ENCODE measurements at regions not wholly inside any gene's neighbourhood (a gene's known extent, or its start where the extent isn't known, plus 50 kb on each side); places are given as distances from the start of the nearest gene placed in this dataset.

DNA sequence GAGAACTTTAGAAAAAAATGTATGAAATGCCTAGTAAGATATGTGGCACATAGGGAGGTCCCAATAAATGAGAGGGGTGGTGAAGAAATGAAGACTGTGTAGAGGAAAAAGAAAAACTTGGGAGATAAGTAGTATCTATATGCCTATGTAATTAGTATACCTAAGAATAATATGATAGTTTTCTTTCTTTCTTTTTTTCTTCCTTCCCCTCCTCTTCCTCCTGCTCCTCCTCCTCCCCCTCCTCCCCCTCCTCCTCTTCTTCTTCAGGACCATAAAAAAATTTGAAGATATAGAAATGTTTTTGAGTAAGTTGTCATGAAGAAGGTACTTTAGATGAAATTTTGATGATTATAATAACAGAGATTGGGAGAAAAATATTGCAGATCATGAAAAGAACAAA is 857.4 kb downstream of the MAT2B start:
- no peak overlapping the region for H3K4me3 ChIP-seq (ENCODE audit: low read length)
- no peak for TF ChIP-seq ZNF274 (IDR thresholded peaks at IDR 0.05; ENCODE audit: low read depth, low read length)

DNA sequence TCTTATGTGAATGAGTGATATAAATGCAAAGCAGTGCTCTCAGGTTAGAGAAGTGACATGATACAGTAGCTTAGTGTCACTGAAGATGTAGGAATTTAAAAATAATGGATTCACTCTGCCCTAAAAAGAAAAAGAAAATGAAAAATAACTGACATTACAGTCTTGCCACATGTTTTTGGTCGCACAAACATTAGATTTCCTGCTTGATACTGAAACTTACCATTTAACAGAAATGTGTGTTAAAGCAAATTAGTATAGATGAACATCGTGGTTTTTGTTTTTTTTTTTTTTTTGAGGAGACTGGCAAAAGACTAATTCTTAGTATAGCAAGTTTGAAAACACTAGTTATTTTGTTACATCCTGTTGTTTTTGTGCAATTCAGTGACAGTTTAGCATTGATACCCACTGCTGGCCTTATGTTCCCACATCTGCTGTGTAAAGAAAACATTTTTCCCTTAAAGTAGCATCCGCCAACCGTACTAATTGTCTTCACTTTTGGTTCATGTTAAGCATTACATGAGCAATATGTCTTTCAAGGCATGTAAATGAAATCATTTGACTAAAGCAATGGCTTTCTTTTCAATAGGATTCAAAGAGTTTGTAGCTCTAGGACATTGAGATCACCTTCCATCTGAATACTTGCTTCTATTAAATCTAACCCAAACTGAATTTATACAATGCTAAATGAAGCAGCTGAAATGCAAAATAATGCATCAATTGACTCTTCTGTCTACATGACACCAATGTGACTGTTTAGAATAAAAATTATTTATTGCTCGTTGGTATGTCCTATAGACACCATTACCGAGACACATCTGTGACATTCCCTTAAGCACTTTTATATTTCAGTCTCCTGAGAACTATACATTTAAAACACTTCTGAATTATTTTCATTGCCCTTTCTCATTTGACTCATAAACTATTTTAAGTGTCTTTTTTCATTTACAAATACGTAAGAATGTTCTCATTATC is 859.1 kb downstream of the MAT2B start:
- no peak overlapping the region for H3K4me3 ChIP-seq (ENCODE audit: low read length)
- no peak for TF ChIP-seq ZNF274 (IDR thresholded peaks at IDR 0.05; ENCODE audit: low read depth, low read length)

DNA sequence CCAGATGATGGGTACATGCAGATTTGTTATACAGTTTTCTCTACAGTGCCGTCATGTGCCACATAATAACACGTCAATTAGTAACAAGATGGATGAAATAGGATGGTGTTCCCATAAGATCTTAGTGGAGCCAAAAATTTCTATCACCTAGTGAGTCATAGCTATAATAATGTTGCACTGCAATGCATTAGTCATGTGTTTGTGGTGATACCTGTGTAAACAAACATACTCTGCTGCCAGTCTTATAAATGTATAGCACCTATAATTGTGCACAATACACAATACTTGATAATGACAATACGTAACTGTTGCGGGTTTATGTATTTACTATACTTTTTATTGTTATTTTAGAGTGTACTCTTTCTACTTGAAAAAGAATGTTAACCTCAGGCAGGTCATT is 865.4 kb downstream of the MAT2B start:
- no peak for TF ChIP-seq ZNF274 (IDR thresholded peaks at IDR 0.05; ENCODE audit: low read depth, low read length)
- no peak overlapping the region for H3K4me3 ChIP-seq (ENCODE audit: low read length)

DNA sequence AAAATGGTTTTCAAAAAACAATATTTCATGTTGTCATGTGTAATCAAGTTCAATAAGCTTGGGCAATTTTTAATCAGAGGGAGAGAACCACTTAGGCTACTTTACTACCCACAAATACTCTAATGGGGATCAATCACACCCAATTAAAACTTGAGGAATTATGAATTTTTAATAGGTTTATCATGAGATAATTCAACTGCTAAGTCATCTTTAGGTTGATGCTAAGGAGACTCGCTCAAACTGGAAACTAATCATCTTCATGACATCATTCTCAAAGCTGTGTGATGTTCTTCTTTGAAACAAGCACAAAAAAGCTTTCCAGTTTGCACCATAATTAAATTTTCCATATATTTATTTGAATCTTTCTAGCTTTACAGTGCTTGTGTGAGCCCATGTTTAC is 867.5 kb downstream of the MAT2B start:
- no peak for TF ChIP-seq ZNF274 (IDR thresholded peaks at IDR 0.05; ENCODE audit: low read depth, low read length)
- H3K4me3 ChIP-seq (ENCODE audit: low read length): no peak overlapping the region

DNA sequence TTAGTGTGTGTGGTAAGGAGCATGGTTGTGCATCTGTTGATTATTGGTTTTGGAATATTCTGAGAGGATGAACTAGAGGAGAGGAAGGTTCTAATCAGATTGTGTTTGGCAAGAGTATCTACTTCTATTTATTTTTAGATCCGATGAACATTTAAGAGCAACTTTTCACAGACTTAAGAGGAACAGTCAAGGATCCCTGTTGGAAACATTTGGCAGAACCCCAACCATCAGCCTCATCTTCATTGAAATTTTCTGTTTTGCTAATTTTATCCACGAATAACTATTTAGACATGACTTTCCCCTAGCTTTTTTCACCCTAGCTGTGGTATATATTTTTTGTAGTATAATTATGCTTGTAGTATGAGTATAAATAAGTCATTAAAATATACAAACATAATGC is 868.5 kb downstream of the MAT2B start:
- no peak for TF ChIP-seq ZNF274 (IDR thresholded peaks at IDR 0.05; ENCODE audit: low read depth, low read length)
- H3K4me3 ChIP-seq (ENCODE audit: low read length): no peak overlapping the region

DNA sequence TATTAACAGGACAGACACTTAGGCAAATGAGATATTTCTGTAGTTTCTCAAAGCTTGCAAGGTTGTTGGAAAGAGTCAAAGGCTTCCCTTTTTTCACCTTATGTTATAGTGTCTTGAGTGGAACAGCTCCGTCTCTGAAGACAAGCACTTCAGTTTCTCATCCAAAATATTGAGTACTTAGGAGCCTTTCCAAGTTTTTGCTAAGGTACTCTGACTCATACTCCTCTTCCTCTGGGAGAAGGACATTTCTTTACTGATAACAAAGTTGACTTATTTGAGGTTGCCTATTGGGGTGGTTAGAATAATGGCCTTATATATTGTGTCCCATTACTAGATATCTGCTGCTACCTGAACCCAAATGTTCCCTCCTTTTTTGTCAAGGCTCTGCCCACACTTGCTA is 869.6 kb downstream of the MAT2B start:
- TF ChIP-seq ZNF274 (IDR thresholded peaks at IDR 0.05; ENCODE audit: low read depth, low read length): no peak

DNA sequence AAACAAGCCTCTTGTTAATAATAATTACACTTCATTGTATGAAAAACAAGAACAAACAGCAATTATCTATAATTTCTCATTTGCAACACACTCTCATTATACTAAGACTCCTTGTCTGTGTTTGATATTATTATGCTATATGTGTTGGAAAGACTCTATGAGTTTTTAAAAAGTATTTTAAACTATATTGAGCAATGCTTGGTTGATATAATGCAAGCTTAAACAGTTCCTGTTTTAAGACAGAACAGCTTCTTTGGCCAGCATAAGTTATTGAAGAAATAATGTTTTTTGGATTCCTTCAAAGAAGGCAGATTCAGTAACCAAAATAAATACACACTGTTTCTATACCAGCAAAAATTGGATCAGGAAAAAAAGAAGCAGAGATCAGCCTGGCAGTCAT is 871.4 kb downstream of the MAT2B start:
- TF ChIP-seq ZNF274 (IDR thresholded peaks at IDR 0.05; ENCODE audit: low read depth, low read length): no peak
- H3K4me3 ChIP-seq (ENCODE audit: low read length): no peak overlapping the region

More for the DNA sequence above, 869.6 kb downstream of the MAT2B start:
- no peak overlapping the region for H3K4me3 ChIP-seq (ENCODE audit: low read length)

DNA sequence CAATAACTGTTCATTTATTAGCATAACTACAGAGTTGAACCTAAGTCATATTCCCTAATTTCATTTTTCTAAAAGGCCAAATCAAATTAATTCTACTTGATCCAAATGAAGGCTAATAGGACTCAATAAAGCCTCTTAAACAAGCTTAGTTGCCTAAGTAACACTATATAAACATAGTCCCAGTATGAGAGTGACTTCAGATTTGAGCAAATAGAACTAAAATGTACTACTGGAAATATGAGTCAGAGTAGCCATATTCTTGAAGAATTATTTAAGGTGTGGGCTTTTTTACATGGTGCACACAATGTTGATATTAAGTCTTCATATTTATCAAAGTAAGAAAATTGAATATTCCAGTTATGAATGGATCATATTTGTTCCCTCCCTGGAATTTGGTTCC is 872.3 kb downstream of the MAT2B start:
- no peak for TF ChIP-seq ZNF274 (IDR thresholded peaks at IDR 0.05; ENCODE audit: low read depth, low read length)
- H3K4me3 ChIP-seq (ENCODE audit: low read length): no peak overlapping the region

DNA sequence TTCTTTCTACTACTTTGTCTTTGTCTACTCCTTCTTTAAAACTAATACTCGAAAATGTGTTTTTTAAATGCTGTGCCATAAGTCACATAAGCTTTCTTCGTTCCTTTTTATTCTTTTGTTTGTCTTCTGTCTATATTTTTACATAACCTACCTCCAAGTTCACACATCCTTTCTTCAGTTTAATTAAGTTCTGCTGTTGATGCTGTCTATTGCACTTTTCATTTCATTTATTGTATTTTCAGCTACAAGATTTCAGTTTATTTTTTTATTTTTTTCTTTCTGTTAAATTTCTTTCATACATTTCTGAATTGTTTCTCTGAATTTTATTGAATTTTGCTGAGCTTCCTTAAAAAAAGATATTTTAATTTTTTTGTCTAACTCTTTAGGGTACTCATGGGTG is 878.2 kb downstream of the MAT2B start:
- no peak overlapping the region for H3K4me3 ChIP-seq (ENCODE audit: low read length)
- no peak for TF ChIP-seq ZNF274 (IDR thresholded peaks at IDR 0.05; ENCODE audit: low read depth, low read length)

DNA sequence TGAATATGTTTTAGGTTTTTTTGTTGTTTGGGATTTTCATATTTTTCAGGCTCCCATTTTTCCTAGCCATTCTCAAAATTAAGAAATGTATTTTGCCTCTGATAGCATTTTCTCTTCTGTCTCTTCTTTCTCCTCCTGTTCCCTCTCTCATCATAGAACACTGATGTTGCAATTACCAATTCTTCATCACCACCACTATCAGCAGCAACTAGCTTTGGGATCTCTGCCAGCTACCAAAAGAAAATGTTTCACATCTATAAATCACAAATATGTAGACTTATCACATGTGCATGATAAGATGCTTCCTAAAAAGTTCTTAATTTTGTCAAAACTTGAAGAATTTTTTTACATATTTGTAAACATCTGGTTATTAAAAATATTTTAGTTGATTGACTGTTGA is 887.1 kb downstream of the MAT2B start:
- TF ChIP-seq ZNF274 (IDR thresholded peaks at IDR 0.05; ENCODE audit: low read depth, low read length): no peak

DNA sequence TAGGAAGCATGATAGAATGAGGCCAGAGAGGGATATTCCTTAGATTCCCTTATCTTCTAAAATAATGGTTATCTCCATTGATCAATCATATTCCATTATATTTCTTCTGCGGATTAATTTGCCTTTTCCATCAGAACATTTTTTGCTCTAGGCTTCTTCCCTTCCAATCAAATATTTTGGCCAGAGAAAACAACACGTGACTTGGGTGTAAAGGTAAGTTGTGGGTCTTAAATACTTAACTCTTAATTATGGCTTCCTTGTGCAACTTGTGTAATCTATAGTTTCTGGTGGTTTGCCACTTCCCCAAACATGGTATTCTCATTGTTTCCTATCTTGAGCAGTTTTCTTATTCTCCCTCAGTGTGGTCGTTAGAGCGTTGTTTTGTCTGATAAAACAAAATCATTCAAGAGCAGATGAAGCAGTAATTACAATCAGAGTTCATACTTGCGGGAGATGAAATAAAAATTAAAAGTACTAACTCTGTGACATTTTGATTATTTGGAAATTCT is 889.3 kb downstream of the MAT2B start:
- H3K4me3 ChIP-seq (ENCODE audit: low read length): no peak overlapping the region

More for the DNA sequence above, 887.1 kb downstream of the MAT2B start:
- H3K4me3 ChIP-seq (ENCODE audit: low read length): no peak overlapping the region

DNA sequence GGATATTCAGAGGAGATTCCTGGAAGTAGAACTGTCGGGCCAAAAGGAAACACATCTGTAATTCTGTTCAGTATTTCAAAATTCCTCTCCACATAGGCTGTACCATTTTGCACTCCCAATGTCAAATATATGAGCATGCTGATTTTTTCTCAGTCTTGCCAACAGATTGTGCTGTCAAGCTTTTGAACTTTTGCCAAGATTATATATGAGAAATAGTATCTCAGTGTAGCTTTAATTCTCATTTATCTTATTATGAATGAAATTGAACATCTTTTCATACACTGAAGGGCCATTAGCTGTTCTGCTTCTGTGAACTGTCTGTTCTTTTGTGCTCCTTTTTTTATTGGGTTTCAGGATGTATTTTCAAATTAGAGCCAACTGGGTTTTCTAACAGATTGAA is 907.1 kb downstream of the MAT2B start:
- TF ChIP-seq ZNF274 (IDR thresholded peaks at IDR 0.05; ENCODE audit: low read depth, low read length): no peak

More for the DNA sequence above, 889.3 kb downstream of the MAT2B start:
- TF ChIP-seq ZNF274 (IDR thresholded peaks at IDR 0.05; ENCODE audit: low read depth, low read length): no peak

DNA sequence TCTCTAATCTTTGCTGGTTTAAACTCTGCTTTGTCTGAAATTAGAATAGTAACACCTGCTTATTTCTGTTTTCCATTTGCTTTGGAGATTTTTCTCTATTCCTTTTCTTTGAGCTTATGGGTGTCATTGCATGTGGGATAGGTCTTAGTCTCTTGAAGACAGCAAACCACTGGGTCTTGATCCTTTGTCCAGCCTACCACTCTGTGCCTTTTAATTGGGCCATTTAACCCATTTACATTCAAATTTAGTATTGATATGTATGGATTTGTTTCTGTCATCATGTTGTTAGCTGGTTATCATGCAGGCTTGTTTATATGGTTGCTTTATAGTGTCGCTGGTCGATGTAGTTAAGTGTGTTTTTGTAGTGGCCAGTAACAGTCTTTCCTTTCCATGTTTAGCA is 914.7 kb downstream of the MAT2B start:
- no peak for TF ChIP-seq ZNF274 (IDR thresholded peaks at IDR 0.05; ENCODE audit: low read depth, low read length)
- H3K4me3 ChIP-seq (ENCODE audit: low read length): no peak overlapping the region

More for the DNA sequence above, 907.1 kb downstream of the MAT2B start:
- H3K4me3 ChIP-seq (ENCODE audit: low read length): no peak overlapping the region

DNA sequence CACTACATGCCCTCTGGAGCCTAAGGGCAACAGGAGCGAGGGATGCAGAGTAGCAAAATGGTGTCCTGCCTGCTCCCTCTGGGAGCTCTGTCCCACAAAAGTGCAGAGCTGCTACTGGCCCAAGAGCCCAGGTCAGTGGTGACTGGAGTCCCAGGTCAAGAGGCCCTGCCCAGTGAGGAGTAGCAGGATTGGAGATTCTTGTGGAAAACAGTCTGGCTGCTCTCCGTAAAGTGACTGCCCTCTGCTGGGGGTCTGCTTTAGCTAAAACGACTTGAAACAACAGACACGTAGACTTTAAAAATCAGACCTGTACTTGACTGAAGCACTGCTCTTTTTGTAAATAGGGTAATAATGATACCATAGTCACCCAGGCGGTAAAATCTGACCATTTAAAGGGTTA is 917.0 kb downstream of the MAT2B start:
- no peak for TF ChIP-seq ZNF274 (IDR thresholded peaks at IDR 0.05; ENCODE audit: low read depth, low read length)
- no peak overlapping the region for H3K4me3 ChIP-seq (ENCODE audit: low read length)

DNA sequence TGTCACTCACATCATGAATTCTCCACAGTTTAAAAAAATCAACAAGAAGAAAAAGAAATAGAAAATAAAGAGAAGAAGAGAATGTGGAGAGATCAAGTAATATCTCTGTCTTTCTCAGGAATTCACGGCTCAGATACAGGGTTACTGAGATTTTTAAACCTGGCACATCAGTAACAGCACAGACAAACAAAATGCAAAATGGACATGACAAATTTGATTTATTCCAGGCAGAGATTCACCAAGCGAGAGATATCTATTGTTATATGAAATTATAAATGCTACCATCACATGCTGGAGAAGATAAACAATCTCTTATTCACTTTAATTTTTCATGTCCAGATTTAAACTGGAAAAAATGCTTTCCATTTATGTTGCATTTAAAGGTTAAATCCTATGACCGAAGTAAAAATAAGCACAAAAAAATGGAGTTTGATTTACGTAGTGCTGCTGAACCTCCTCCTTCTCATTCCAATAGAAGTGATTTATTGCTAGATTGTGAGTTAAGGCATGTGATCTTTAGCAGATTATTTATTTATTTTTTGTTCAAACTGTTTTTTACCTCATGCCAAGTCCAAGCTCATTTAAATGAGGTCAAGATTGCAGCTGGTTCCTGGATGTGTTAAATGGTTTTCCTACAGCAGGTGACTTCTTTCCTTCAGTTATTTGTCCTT is 926.4 kb downstream of the MAT2B start:
- no peak for TF ChIP-seq ZNF274 (IDR thresholded peaks at IDR 0.05; ENCODE audit: low read depth, low read length)
- no peak overlapping the region for H3K4me3 ChIP-seq (ENCODE audit: low read length)
